ENCODE measurements at regions not wholly inside any gene's neighbourhood (a gene's known extent, or its start where the extent isn't known, plus 50 kb on each side); places are given as distances from the start of the nearest gene placed in this dataset.

- peak overlapping the region; percentile 45 for H3K4me3 ChIP-seq (ENCODE audit: low read depth, low read length)
- TF ChIP-seq, protein P1, sequence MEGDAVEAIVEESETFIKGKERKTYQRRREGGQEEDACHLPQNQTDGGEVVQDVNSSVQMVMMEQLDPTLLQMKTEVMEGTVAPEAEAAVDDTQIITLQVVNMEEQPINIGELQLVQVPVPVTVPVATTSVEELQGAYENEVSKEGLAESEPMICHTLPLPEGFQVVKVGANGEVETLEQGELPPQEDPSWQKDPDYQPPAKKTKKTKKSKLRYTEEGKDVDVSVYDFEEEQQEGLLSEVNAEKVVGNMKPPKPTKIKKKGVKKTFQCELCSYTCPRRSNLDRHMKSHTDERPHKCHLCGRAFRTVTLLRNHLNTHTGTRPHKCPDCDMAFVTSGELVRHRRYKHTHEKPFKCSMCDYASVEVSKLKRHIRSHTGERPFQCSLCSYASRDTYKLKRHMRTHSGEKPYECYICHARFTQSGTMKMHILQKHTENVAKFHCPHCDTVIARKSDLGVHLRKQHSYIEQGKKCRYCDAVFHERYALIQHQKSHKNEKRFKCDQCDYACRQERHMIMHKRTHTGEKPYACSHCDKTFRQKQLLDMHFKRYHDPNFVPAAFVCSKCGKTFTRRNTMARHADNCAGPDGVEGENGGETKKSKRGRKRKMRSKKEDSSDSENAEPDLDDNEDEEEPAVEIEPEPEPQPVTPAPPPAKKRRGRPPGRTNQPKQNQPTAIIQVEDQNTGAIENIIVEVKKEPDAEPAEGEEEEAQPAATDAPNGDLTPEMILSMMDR (IDR thresholded peaks at IDR 0.05; ENCODE audit: insufficient read depth, low read depth, low read length): no peak
- peak; percentile 80 for DNase-seq (ENCODE audit: low read depth)
Measured at GRCh38 chr10:30784897-30785605, 155.5 kb upstream of the LYZL2 start.

DNA sequence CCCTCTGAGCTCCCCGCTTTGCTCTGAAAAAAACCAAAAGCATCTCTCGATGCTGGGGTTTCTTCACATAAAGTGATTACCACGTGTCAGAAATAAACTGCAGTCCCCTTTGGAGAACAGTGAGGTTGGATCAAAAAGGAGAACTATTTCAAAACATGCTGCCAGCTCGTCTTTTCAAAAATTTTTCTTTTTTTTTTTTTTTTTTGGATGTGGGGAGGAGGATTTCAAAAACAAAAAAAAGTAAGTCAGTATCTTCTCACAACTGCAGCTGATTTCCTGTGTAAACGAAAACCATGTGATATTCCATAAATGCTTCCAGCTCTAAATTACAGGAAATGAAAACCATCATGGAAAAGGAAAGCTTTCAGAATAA lies 155.0 kb upstream of the LYZL2 start:
- peak overlapping the region; percentile 45 for H3K4me3 ChIP-seq (ENCODE audit: low read depth, low read length)
- DNase-seq (ENCODE audit: low read depth): peak; percentile 84
- TF ChIP-seq, protein P1 (IDR thresholded peaks at IDR 0.05; ENCODE audit: insufficient read depth, low read depth, low read length): no peak

- peak; percentile 95 for DNase-seq (ENCODE audit: low read depth)
- no peak overlapping the region for H3K4me3 ChIP-seq (ENCODE audit: low read depth, low read length)
- TF ChIP-seq, protein P1 (IDR thresholded peaks at IDR 0.05; ENCODE audit: insufficient read depth, low read depth, low read length): peak; percentile 89
Measured at GRCh38 chr10:30783939-30784501, 154.5 kb upstream of the LYZL2 start.

DNA sequence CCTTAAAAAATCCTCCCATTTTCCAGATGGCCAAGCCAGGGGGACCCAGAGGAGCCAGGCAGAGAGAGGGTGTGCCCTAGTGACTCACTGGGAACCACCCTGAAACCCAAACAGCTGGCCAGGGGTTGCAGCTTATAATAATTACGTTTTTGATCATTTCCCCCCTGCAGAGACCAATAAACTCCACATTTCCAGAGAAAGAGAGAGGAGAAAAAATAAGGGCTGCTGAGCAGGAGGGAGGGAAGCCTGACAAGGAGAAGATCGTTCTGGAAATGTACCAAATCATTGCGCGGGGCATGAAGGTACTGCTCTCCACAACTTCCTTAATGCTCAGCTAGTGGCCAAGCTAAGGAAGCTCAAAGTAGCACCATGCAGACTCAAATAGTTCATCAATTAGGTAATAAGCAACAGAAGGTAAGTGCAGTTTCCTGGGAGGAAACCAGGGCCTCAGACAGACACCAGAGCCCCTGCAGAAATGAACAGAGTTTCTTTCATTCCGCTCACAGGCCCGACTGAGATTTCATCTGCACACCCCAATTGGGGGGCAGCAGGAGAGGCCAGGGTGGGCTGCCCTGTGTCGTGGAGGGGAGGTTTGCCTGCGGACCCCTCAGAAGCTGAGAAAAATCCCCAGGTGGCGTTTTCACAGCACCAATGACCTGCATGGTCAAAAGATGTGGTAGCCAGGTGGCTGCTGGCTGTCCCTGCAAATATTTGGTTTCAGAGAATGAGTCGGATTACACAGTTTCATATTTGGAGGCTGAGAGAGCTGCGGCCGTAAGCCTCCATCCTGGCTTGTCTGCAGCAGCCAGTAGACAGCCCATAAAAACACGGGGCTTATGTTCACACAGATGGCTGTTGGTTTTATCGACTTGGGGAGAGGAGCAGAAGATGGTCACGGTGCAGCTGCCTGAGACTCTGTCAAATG lies 153.2 kb upstream of the LYZL2 start:
- no peak overlapping the region for H3K4me3 ChIP-seq (ENCODE audit: low read depth, low read length)
- TF ChIP-seq, protein P1 (IDR thresholded peaks at IDR 0.05; ENCODE audit: insufficient read depth, low read depth, low read length): no peak
- peak; percentile 83 for DNase-seq (ENCODE audit: low read depth)

DNA sequence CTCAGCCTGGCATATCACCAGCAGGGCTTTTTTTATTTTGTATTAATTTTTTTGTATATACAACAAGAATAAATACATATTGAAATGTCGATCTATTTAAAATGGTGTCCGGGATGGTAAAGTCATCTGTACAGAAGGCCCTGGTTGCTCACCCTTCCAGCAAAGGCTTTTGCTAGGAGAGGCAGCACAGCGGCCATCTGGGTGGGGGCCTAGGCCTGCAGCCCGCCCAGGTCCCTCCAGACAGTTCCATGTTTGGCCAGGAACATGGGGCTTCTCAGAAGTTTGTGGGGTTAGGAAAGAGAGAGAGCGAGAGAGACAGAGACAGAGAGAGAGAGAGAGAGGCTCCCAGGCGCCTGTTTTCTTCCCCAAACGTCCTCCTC lies 152.6 kb upstream of the LYZL2 start:
- no peak for DNase-seq (ENCODE audit: low read depth)
- TF ChIP-seq, protein P1 (IDR thresholded peaks at IDR 0.05; ENCODE audit: insufficient read depth, low read depth, low read length): no peak
- H3K4me3 ChIP-seq (ENCODE audit: low read depth, low read length): no peak overlapping the region

DNA sequence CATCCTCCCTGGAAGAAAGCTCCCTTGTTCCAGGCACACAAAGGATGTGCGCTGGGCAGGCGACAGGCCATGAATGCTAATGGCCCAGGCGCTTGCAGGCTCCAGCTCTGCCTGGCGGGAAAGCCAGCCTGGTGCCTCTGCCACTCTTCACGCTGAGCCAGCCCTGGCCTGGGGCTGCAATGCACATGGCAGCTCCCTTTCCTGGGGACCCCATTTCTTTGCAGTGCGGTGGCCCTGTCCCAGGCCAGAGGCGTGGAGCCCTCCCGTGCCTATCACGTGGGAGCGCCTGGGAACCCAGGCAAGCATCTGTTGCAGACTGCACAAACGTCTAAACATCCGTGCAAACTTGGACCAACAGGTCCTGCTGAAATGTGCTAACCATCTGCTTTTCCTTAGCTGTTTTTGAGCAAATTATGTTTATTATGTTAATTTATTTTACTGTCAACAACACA lies 152.1 kb upstream of the LYZL2 start:
- no peak overlapping the region for H3K4me3 ChIP-seq (ENCODE audit: low read depth, low read length)
- TF ChIP-seq, protein P1 (IDR thresholded peaks at IDR 0.05; ENCODE audit: insufficient read depth, low read depth, low read length): no peak
- DNase-seq (ENCODE audit: low read depth): peak; percentile 70

Data from fibroblast of villous mesenchyme (primary cell).